Transverse colon (tissue), 4 donors: ENCODE measurements at regions not wholly inside any gene's neighbourhood (a gene's known extent, or its start where the extent isn't known, plus 50 kb on each side); places are given as distances from the start of the nearest gene placed in this dataset.

ENCODE experiments used
- DNase-seq: peaks from one replicate; pipeline ENCODE4 v3.0.0-alpha.2; 2019
- H3K27ac ChIP-seq, 4 donors: fragments of 200-600 bp; sonication (generic); 2 replicates each; pipeline ENCODE4 v1.5.1; 2016 to 2018; ENCODE audit warnings: inconsistent platforms in 4 of 4
- H3K27me3 ChIP-seq: fragments of 200-600 bp; sonication (generic); 2 replicates; pipeline ENCODE4 v1.5.1; 2017; ENCODE audit warnings: inconsistent platforms
- H3K36me3 ChIP-seq, 4 donors: fragments of 200-600 bp; sonication (generic); 2 replicates each; pipeline ENCODE4 v1.5.1; 2017 to 2019; ENCODE audit warnings: inconsistent platforms in 4 of 4
- H3K4me1 ChIP-seq, 4 donors: fragments of 200-600 bp; sonication (generic); 2 replicates each; pipeline ENCODE4 v1.5.1; 2017 to 2020; ENCODE audit warnings: inconsistent platforms in 4 of 4
- H3K4me3 ChIP-seq, 4 donors: fragments of 200-600 bp; sonication (generic); 1 replicate in 1 of 4; 2 replicates in 3 of 4; pipeline versions ENCODE4 v1.5.1 to v1.6.1; 2017 to 2019; ENCODE audit warnings: inconsistent platforms in 4 of 4
- H3K9me3 ChIP-seq, 2 donors: fragments of 200-600 bp; sonication (generic); 2 replicates each; pipeline ENCODE4 v1.5.1; 2017 to 2019; ENCODE audit warnings: inconsistent platforms in 2 of 2
- CTCF ChIP-seq, 5 experiments: fragments of 200-600 bp in 3 of 5; fragments of 450-650 bp in 2 of 5; sonication (generic) in 3 of 5; IDR thresholded peaks; 1 replicate in 2 of 5; 2 replicates in 3 of 5; pipeline ENCODE4 v1.5.1; 2016 to 2017; ENCODE audit warnings: antibody characterized with exemption in 5 of 5, inconsistent platforms in 3 of 5, mild to moderate bottlenecking in 2 of 5, moderate library complexity in 1 of 5
- EP300 ChIP-seq: sonication (generic); formaldehyde crosslinking; IDR thresholded peaks from one replicate; pipeline ENCODE4 v1.6.1; 2017; ENCODE audit warnings: antibody characterized with exemption, low read depth
- POLR2A ChIP-seq: fragments of 450-650 bp; IDR thresholded peaks from one replicate; pipeline ENCODE4 v1.6.1; 2016; ENCODE audit warnings: antibody characterized with exemption, mild to moderate bottlenecking, moderate library complexity
- POLR2AphosphoS5 ChIP-seq, 3 donors: sonication (generic); formaldehyde crosslinking; IDR thresholded peaks; one replicate each; pipeline ENCODE4 v1.6.1; 2016; ENCODE audit warnings: antibody characterized with exemption in 3 of 3
- WGBS, 2 donors: methylation state at CpG; one replicate each; pipeline ENCODE4 v1.1.5; 2018; ENCODE audit warnings: low coverage in 1 of 2; 5-methylcytosine and 5-hydroxymethylcytosine counted together
- in situ Hi-C, 4 donors: fragments of 200-750 bp; cut with MboI; loops; one replicate each; pipeline versions ENCODE4 v1.15.0 to v1.15.1; 2017; ENCODE audit warnings: low sequenced_read_pairs in 3 of 4, low pct_ligation_motif_present in 1 of 4, low pct_unique_long_range_greater_than_20kb in 1 of 4
- intact Hi-C: fragments of 100-400 bp; cut with DNase I; formaldehyde crosslinking; loops from one replicate; pipeline ENCODE4 v1.15.1; 2023; ENCODE audit warnings: low total_unique reads

DNA sequence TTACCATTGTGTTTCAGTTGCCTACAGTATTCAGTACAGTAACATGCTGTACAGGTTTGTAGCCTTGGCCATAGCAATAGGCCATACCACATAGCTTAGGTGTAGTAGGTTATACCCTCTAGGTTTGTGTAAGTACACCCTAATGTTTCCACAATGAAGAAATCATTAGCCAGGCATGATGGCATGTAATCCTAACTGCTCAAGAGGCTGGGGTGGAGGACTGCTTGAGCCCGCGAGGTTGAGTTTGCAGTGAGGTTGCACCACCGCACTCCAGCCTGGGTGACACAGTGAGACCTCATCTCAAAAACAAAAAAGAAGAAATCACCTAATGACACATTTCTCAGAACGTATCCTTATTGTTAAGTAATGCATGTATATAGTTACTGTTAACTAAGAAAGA is 63.2 kb upstream of the KTN1 start:
- DNase-seq = no peak
- TF ChIP-seq EP300 (no peak), POLR2A (no peak), POLR2AphosphoS5 (IDR thresholded peaks at IDR 0.05) (no peak), CTCF (IDR thresholded peaks at IDR 0.05) (no peak)
- H3K27ac ChIP-seq = no peak overlapping the region
- H3K9me3 ChIP-seq = no peaks in the 10 kb centered on the region
- in situ Hi-C loops = no loop called here
- intact Hi-C loops = no loop called here
- 90 to 96% methylated on average over 4 of the region's 4 CpGs for WGBS, 2 donors
- no peaks in the 10 kb centered on the region for H3K27me3 ChIP-seq
- no peaks in the 10 kb centered on the region for H3K36me3 ChIP-seq
- no peaks in the 10 kb centered on the region for H3K4me1 ChIP-seq
- H3K4me3 ChIP-seq = no peak overlapping the region

DNA sequence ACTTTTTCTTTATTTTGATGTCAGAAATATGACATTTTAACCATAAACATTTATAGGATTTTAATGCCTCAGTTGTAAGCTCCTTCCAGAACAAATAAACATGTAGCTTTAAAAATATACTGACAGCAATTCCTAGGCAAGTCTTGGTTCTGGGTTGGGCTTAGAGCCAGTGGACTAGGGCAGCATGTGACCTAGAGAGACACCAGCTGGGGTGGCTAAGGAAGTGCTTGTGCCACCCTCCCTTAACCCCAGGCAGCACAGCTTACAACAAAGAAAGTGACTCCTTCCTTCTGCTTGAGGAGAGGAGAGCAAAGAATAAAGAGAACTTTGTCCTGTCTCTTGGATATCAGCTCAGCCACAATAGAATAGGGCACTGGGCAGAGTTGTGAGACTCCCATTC is 61.6 kb upstream of the KTN1 start:
- Histone ChIP-seq H3K9me3 (peaks cover 0 to 4% of the 10 kb centered on the region in 2 donors), H3K27ac (no peak overlapping the region), H3K27me3 (no peaks in the 10 kb centered on the region), H3K4me1 (no peaks in the 10 kb centered on the region), H3K36me3 (no peaks in the 10 kb centered on the region), H3K4me3 (no peak overlapping the region)
- in situ Hi-C loops (no loop called here), intact Hi-C loops (no loop called here)
- no peak for DNase-seq
- TF ChIP-seq EP300 (no peak), CTCF (IDR thresholded peaks at IDR 0.05) (no peak)

DNA sequence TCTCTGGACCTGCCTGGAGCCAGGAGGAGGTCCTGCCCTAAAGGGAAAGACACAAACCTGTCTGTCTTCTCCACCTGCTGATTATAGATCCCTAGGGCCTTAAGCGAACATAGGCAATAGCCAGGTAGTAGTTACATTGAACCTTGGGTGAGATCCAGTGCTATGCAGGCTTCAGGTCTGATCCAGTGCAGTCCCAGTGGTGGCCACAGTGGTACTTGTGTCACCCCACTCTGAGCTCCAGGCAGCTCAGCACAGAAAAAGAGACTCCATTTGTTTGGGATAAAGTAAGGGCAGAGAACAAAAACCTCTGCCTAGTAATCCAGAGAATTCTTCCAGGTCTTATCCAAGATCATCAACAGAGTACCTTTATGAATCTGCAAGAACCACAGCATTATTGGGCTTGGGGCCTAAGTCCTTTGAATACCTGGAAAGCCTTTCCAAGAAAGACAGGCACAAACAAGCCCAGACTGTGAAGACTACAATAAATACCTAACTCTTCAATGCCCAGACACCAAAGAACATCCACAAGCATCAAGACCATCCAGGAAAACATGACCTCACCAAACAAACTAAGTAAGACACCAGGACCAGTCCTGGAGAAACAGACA is 60.4 kb upstream of the KTN1 start:
- DNase-seq = no peak
- no peak for TF ChIP-seq CTCF (IDR thresholded peaks at IDR 0.05)
- no peak for TF ChIP-seq POLR2AphosphoS5 (IDR thresholded peaks at IDR 0.05)
- TF ChIP-seq EP300 = no peak
- TF ChIP-seq POLR2A = no peak
- H3K27ac ChIP-seq = no peak overlapping the region
- no peaks in the 10 kb centered on the region for H3K36me3 ChIP-seq
- H3K27me3 ChIP-seq = no peaks in the 10 kb centered on the region
- in situ Hi-C loops (no loop called here), intact Hi-C loops (no loop called here)
- 100% methylated on average over 1 of the region's 1 CpG; no CpG with 5 or more reads in 1 of the 2 donors for WGBS, 2 donors
- no peak overlapping the region for H3K4me3 ChIP-seq
- H3K9me3 ChIP-seq = peaks cover 0 to 4% of the 10 kb centered on the region in 2 donors
- no peaks in the 10 kb centered on the region for H3K4me1 ChIP-seq

- no peaks in the 10 kb centered on the region for H3K27me3 ChIP-seq
- no peak for DNase-seq
- in situ Hi-C loops (no loop called here), intact Hi-C loops (no loop called here)
- H3K4me3 ChIP-seq = no peak overlapping the region
- no peaks in the 10 kb centered on the region for H3K36me3 ChIP-seq
- 59 to 70% methylated on average over 2 of the region's 2 CpGs for WGBS, 2 donors
- H3K4me1 ChIP-seq = no peaks in the 10 kb centered on the region
- TF ChIP-seq POLR2A = no peak
- TF ChIP-seq CTCF (IDR thresholded peaks at IDR 0.05) = no peak
- peaks cover 0 to 4% of the 10 kb centered on the region in 2 donors for H3K9me3 ChIP-seq
- no peak overlapping the region for H3K27ac ChIP-seq
These were observed 56.7 kb upstream of the KTN1 start for GRCh38 chr14:55523321-55523720.
